ENCODE measurements at regions not wholly inside any gene's neighbourhood (a gene's known extent, or its start where the extent isn't known, plus 50 kb on each side); places are given as distances from the start of the nearest gene placed in this dataset.

DNA sequence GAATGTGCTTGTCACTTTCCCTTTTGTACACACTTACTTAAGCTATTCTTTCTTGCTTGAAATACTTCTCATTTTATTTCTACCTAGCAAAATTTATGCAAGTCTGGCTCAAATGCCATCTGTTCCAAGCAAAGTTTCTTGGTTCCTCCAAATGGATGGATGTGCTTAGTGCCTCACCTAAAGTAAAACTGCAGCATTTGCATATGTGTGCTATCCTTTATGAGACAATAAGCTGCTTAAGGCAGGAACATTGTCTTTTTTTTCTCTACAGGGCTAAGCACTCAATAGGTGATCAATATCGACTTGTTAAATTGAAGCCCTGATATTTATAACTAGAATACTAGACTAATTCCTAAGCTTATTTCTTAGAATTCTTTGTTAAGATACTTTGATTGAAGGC lies 136.8 kb downstream of the CYLC1 start:
- no peak overlapping the region for H3K9ac ChIP-seq
- H3K4me1 ChIP-seq (ENCODE audit: control insufficient read depth in 1 of 2, insufficient read depth in 2 of 2, low read depth in 1 of 2, low read length in 1 of 2): no peaks in the 10 kb centered on the region
- no peak for DNase-seq
- H3F3A ChIP-seq (replicated peaks; ENCODE audit: insufficient read depth): no peaks in the 10 kb centered on the region
- H3K27ac ChIP-seq (ENCODE audit: low read depth in 2 of 2, low read length in 1 of 2): no peak overlapping the region
- no peaks in the 10 kb centered on the region; the same call in 1 of the 2 replicates for H3K9me3 ChIP-seq
- H3K4me3 ChIP-seq (ENCODE audit: low read depth in 2 of 2, low read length in 1 of 2): no peak overlapping the region
- no peaks in the 10 kb centered on the region for H3K27me3 ChIP-seq (ENCODE audit: insufficient read depth)
- ChIA-PET POLR2A (no interaction called here), CTCF (no interaction called here)
- peaks cover 3% of the 10 kb centered on the region for H3K9me2 ChIP-seq
- no peak for TF ChIP-seq TCF12 (IDR thresholded peaks at IDR 0.05)
- H3K4me2 ChIP-seq: no peak overlapping the region
- no peaks in the 10 kb centered on the region for H3K36me3 ChIP-seq (replicated peaks in 1 of 2; ENCODE audit: control insufficient read depth in 1 of 2, insufficient read depth in 2 of 2, low read length in 1 of 2)
- no peaks in the 10 kb centered on the region for H4K20me1 ChIP-seq (ENCODE audit: insufficient read depth)
- no peak overlapping the region for H2AFZ ChIP-seq (ENCODE audit: low read depth)
- no peaks in the 10 kb centered on the region for H3K79me2 ChIP-seq (ENCODE audit: insufficient read depth)
- 3% methylated on average over 1 of the region's 1 CpG for WGBS (ENCODE audit: low lambda C conversion rate)
